HL-60 (cell line): ENCODE measurements at regions not wholly inside any gene's neighbourhood (a gene's known extent, or its start where the extent isn't known, plus 50 kb on each side); places are given as distances from the start of the nearest gene placed in this dataset.

Experiments
- CTCF ChIP-seq: IDR thresholded peaks from one replicate; pipeline ENCODE4 v1.5.1; 2011; ENCODE audit warnings: low read length, control low read depth, inconsistent platforms; ENCODE audit not compliant: insufficient read depth
- POLR2AphosphoS5 ChIP-seq: IDR thresholded peaks from 2 replicates; pipeline ENCODE4 v1.6.1; 2012; ENCODE audit warnings: low read depth
- SPI1 ChIP-seq: IDR thresholded peaks from 2 replicates; pipeline ENCODE4 v1.6.1; 2012; ENCODE audit warnings: low read depth, mild to moderate bottlenecking, borderline replicate concordance

GRCh38 chr11:108997826-108998225, 333.0 kb downstream of the DDX10 start:
- no peak for TF ChIP-seq POLR2AphosphoS5
- no peak for TF ChIP-seq CTCF
- TF ChIP-seq SPI1: no peak
